H1 (cell line): ENCODE measurements at regions not wholly inside any gene's neighbourhood (a gene's known extent, or its start where the extent isn't known, plus 50 kb on each side); places are given as distances from the start of the nearest gene placed in this dataset.

Experiments
- BCL11A ChIP-seq, 2 experiments: IDR thresholded peaks; one replicate each; pipeline ENCODE4 v1.6.1; 2011; ENCODE audit warnings: low read depth in 2 of 2, low read length in 2 of 2, mild to moderate bottlenecking in 2 of 2
- CBX5 ChIP-seq: fragments of 300-800, 300-1000 bp; sonication (generic); IDR thresholded peaks from 2 replicates; pipeline ENCODE4 v1.7.1; 2016; ENCODE audit warnings: antibody characterized with exemption, low read length, low read depth
- CHD1 ChIP-seq: IDR thresholded peaks from 2 replicates; pipeline ENCODE4 v1.6.1; 2012; ENCODE audit warnings: low read depth, low read length, improper control_type of control experiment

- no peak for TF ChIP-seq CHD1
- no peak for TF ChIP-seq CBX5
- TF ChIP-seq BCL11A (IDR thresholded peaks at IDR 0.05; ENCODE audit: low read depth in 2 of 2, low read length in 2 of 2): no peak
Observed at GRCh38 chr20:10133532-10133931, 85.1 kb upstream of the SNAP25 start (continued).
